ENCODE measurements at regions not wholly inside any gene's neighbourhood (a gene's known extent, or its start where the extent isn't known, plus 50 kb on each side); places are given as distances from the start of the nearest gene placed in this dataset.
A peak's percentile ranks its signal among the peaks of the same experiment; 100 is the strongest.

DNA sequence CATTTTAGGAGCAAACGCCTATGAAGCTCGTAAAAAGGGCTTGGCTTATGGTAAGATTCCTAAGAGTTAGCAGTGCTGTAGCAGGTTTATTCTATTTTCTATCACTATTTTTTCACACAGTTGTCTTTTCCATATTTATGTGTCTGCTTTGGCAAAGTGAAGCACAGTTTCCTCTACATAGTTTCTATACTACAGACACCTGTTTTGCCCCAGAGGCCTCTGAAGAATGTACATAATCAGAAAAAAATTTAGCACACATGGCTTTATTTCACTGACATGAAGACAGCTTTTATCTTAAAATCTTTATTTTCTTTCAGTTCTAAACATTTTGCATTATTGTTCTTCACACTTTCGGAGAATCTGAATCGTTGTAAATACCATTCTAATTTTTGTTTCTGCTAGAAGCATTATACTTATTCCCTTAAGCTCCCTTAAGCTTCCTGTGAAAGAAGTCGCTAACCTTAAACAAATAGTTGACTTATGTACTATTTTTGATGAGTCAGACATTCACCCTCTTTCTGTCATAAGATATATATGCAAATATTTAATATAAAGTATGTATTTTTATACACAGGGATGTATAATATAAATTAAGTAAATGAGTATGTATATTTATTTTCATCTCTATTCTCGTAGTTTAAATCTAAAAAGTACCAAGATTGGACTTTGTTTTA is 816.0 kb downstream of the OLFM4 start:
- Histone ChIP-seq H3K9me3 (no peaks in the 10 kb centered on the region), H3K36me3 (no peaks in the 10 kb centered on the region), H3K4me3 (no peak overlapping the region), H3K27ac (no peak overlapping the region), H3K27me3 (replicated peaks; ENCODE audit: insufficient read depth) (no peaks in the 10 kb centered on the region), H3K4me1 (replicated peaks) (no peaks in the 10 kb centered on the region)
- 52% methylated on average over 6 of the region's 6 CpGs for WGBS
- intact Hi-C loops (cut with DNase I), result no loop called here
- no peak for TF ChIP-seq POLR2A (IDR thresholded peaks at IDR 0.05)
- TF ChIP-seq POLR2AphosphoS5 (IDR thresholded peaks at IDR 0.05), result no peak
- no peak for TF ChIP-seq CTCF (IDR thresholded peaks at IDR 0.05)
- DNase-seq (ENCODE audit: low spot score), result no peak

- Histone ChIP-seq H3K27ac (no peak overlapping the region), H3K4me1 (replicated peaks) (no peaks in the 10 kb centered on the region), H3K9me3 (no peaks in the 10 kb centered on the region), H3K4me3 (no peak overlapping the region), H3K36me3 (no peaks in the 10 kb centered on the region), H3K27me3 (replicated peaks; ENCODE audit: insufficient read depth) (no peaks in the 10 kb centered on the region)
- WGBS, result 42% methylated on average over 2 of the region's 2 CpGs
- TF ChIP-seq POLR2AphosphoS5 (IDR thresholded peaks at IDR 0.05), result peak; percentile 58
- no peak for TF ChIP-seq POLR2A (IDR thresholded peaks at IDR 0.05)
- DNase-seq (ENCODE audit: low spot score), result peak; percentile 5
- intact Hi-C loops (cut with DNase I), result no loop called here
Observed at GRCh38 chr13:53847502-53847901, 818.9 kb downstream of the OLFM4 start.

DNA sequence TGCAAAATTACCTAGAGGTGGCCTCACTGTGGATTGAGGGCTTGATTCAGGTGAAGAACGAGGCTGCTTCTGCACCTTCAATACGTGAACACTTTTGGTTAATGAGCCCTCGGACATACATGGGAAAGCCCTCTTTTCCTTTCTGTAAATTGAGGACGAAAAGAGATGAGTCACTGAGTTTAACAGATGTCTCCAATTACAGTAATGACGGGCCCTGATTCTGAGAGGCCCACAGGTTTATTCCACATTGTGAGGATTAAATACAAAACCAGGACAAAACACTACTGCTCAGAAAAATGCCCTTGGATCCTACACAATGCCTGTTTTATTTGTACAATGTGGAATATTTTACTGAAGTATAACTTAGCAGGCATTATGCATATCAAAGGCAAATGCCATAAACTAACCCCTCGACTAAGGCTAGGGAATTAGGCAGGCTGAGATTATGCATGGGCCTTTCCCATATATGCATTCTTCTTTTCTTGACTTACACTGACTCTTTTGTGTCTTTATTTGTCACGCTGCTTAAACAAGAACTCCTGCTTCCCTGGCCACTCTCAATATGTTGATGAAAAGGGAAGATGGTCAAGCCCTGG is 819.9 kb downstream of the OLFM4 start:
- H3K36me3 ChIP-seq, result no peaks in the 10 kb centered on the region
- 63% methylated on average over 7 of the region's 7 CpGs for WGBS
- no peaks in the 10 kb centered on the region for H3K9me3 ChIP-seq
- H3K4me1 ChIP-seq (replicated peaks), result no peaks in the 10 kb centered on the region
- H3K27ac ChIP-seq, result no peak overlapping the region
- H3K4me3 ChIP-seq, result no peak overlapping the region
- H3K27me3 ChIP-seq (replicated peaks; ENCODE audit: insufficient read depth), result no peaks in the 10 kb centered on the region
- intact Hi-C loops (cut with DNase I), result no loop called here
- DNase-seq (ENCODE audit: low spot score), result no peak
- TF ChIP-seq POLR2AphosphoS5 (IDR thresholded peaks at IDR 0.05) (no peak), POLR2A (IDR thresholded peaks at IDR 0.05) (no peak), CTCF (IDR thresholded peaks at IDR 0.05) (no peak)

- Histone ChIP-seq H3K4me3 (no peak overlapping the region), H3K36me3 (no peaks in the 10 kb centered on the region), H3K4me1 (replicated peaks) (no peaks in the 10 kb centered on the region), H3K27me3 (replicated peaks; ENCODE audit: insufficient read depth) (no peaks in the 10 kb centered on the region), H3K27ac (no peak overlapping the region), H3K9me3 (no peaks in the 10 kb centered on the region)
- intact Hi-C loops (cut with DNase I), result no loop called here
- DNase-seq (ENCODE audit: low spot score), result no peak
- TF ChIP-seq POLR2A (IDR thresholded peaks at IDR 0.05), result no peak
- no peak for TF ChIP-seq CTCF (IDR thresholded peaks at IDR 0.05)
- TF ChIP-seq POLR2AphosphoS5 (IDR thresholded peaks at IDR 0.05), result no peak
- WGBS, result 97% methylated on average over 4 of the region's 4 CpGs
Observed at GRCh38 chr13:53854321-53854720, 825.7 kb downstream of the OLFM4 start.

- Histone ChIP-seq H3K36me3 (no peaks in the 10 kb centered on the region), H3K9me3 (no peaks in the 10 kb centered on the region), H3K27ac (no peak overlapping the region), H3K4me3 (no peak overlapping the region), H3K27me3 (replicated peaks; ENCODE audit: insufficient read depth) (no peaks in the 10 kb centered on the region), H3K4me1 (replicated peaks) (no peaks in the 10 kb centered on the region)
- WGBS, result 74% methylated on average over 2 of the region's 2 CpGs
- DNase-seq (ENCODE audit: low spot score), result no peak
- TF ChIP-seq CTCF (IDR thresholded peaks at IDR 0.05) (no peak), POLR2AphosphoS5 (IDR thresholded peaks at IDR 0.05) (no peak), POLR2A (IDR thresholded peaks at IDR 0.05) (no peak)
- intact Hi-C loops (cut with DNase I), result no loop called here
Observed at GRCh38 chr13:53856573-53857195, 828.1 kb downstream of the OLFM4 start.
